Heart left ventricle (tissue), 13 donors: ENCODE measurements at regions not wholly inside any gene's neighbourhood (a gene's known extent, or its start where the extent isn't known, plus 50 kb on each side); places are given as distances from the start of the nearest gene placed in this dataset.

Source experiments
- CTCF ChIP-seq, 12 donors: fragments of 200-600 bp; sonication (generic) in 4 of 12; IDR thresholded peaks; one replicate each; pipeline versions ENCODE4 v1.5.0 to v1.8.0; 2018 to 2022; ENCODE audit warnings: antibody characterized with exemption in 12 of 12, mild to moderate bottlenecking in 5 of 12
- POLR2A ChIP-seq, 2 donors: fragments of 450-650 bp; IDR thresholded peaks; one replicate each; pipeline ENCODE4 v1.6.1; 2017; ENCODE audit warnings: antibody characterized with exemption in 2 of 2, mild to moderate bottlenecking in 2 of 2, moderate library complexity in 2 of 2
- donor health status: ischemic (EF 13 %, LVEDD 7.1; RV severe dilation, severe dysfunction).
- donor health status: DM: no; HTN: yes; CAD: no.
- donor health status: DM: no; HTN: no; CAD: no.
- donor health status: ischemic (EF 25% LVEDD 6.9; RV normal size, moderate dysfunction).
- donor health status: ischemic (EF 25% LVEDD 5.7; RV mildly dilated, moderate dysfunction).
- donor health status: ischemic (EF 35%, LVEDD 5.7; RV mildly dilated, moderate dysfunction).
- donor health status: nonischemic (EF 11% LVEDD 7.7; RV severe dilation, severe dysfunction).
- donor health status: DM: yes; HTN: yes; CAD: no.
- donor health status: PGD.
- donor health status: ischemic (EF 29% LVEDD 5.4; RV normal size, mild dysfunction).
- donor health status: nonischemic (EF 23%, LVEDD 6.1; RV moderate dilation, normal function).

DNA sequence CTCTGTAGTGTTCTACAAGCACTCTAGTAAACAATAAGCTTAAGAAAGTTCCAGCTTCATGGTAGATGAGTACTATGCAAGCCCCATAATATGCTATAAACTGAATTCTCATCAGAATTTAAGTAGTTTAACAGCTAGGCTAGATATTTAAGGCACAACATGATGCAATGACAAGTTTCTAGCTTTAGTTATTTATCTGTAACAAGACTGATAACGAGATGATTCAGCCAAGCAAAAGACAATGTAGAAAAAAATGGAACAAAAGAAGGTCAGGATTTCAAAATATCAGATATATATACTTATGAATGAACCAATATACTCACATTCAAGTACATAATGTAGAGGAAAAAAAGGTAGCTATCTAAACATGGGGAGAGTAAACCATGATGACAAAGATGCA is 61.0 kb upstream of the RERGL start:
- TF ChIP-seq CTCF (IDR thresholded peaks at IDR 0.05): no peak
- no peak for TF ChIP-seq POLR2A (IDR thresholded peaks at IDR 0.05)
